NCI-H446 treated with DMSO at 0.1 percent for 48 hours (cell line): ENCODE measurements at regions not wholly inside any gene's neighbourhood (a gene's known extent, or its start where the extent isn't known, plus 50 kb on each side); places are given as distances from the start of the nearest gene placed in this dataset.
"Not testable (repeated sequence)": the region's sequence is repeated elsewhere in the genome, so short reads cannot be mapped to it uniquely, and the experiment has no call there.

ENCODE experiments used
- DNase-seq: peaks from one replicate; lab custom pipeline; 2025; lab: John Stamatoyannopoulos, UW

- DNase-seq: no peak
Measured at GRCh38 chr10:37576154-37576553, 281.3 kb downstream of the ZNF248 start.

GRCh38 chr10:37572206-37572605 lies 285.2 kb downstream of the ZNF248 start:
- DNase-seq: no peak

GRCh38 chr10:37566332-37566731 lies 291.1 kb downstream of the ZNF248 start:
- DNase-seq: no peak

GRCh38 chr10:37563715-37564108 lies 293.7 kb downstream of the ZNF248 start:
- DNase-seq: no peak

- DNase-seq: no peak
Measured at GRCh38 chr10:37563107-37563714, 294.2 kb downstream of the ZNF248 start.

GRCh38 chr10:37552881-37553280 lies 304.5 kb downstream of the ZNF248 start:
- no peak for DNase-seq

GRCh38 chr10:37549054-37549453 lies 308.4 kb downstream of the ZNF248 start:
- DNase-seq: no peak

- DNase-seq: no peak
Measured at GRCh38 chr10:37535459-37536246, 321.8 kb downstream of the ZNF248 start.

- no peak for DNase-seq
Measured at GRCh38 chr10:37534166-37534565, 323.2 kb downstream of the ZNF248 start.

- not testable (repeated sequence) for DNase-seq
Measured at GRCh38 chr10:37525410-37525809, 332.0 kb downstream of the ZNF248 start.

- DNase-seq: no peak
Measured at GRCh38 chr10:37520488-37520887, 336.9 kb downstream of the ZNF248 start.

GRCh38 chr10:37510520-37510919 lies 346.9 kb downstream of the ZNF248 start:
- not testable (repeated sequence) for DNase-seq

- no peak for DNase-seq
Measured at GRCh38 chr10:37496061-37496460, 361.3 kb downstream of the ZNF248 start.

- no peak for DNase-seq
Measured at GRCh38 chr10:37495415-37495814, 362.0 kb downstream of the ZNF248 start.

GRCh38 chr10:37493185-37493796 lies 364.1 kb downstream of the ZNF248 start:
- not testable (repeated sequence) for DNase-seq

- DNase-seq: no peak
Measured at GRCh38 chr10:37490266-37490665, 364.9 kb downstream of the ANKRD30A start.

- no peak for DNase-seq
Measured at GRCh38 chr10:37489658-37490003, 364.2 kb downstream of the ANKRD30A start.

- no peak for DNase-seq
Measured at GRCh38 chr10:37488792-37489657, 363.6 kb downstream of the ANKRD30A start.

- DNase-seq: not testable (repeated sequence)
Measured at GRCh38 chr10:37480596-37480995, 355.2 kb downstream of the ANKRD30A start.

- no peak for DNase-seq
Measured at GRCh38 chr10:37479469-37479868, 354.1 kb downstream of the ANKRD30A start.

GRCh38 chr10:37478381-37478780 lies 353.0 kb downstream of the ANKRD30A start:
- no peak for DNase-seq

- DNase-seq: no peak
Measured at GRCh38 chr10:37476285-37476684, 350.9 kb downstream of the ANKRD30A start.
